ENCODE measurements at regions not wholly inside any gene's neighbourhood (a gene's known extent, or its start where the extent isn't known, plus 50 kb on each side); places are given as distances from the start of the nearest gene placed in this dataset.

GRCh38 chr2:48178611-48179010, 135.9 kb upstream of the FOXN2 start:
- TF ChIP-seq TCF7L2 (IDR thresholded peaks at IDR 0.05; ENCODE audit: borderline replicate concordance, extremely low read depth, insufficient read depth, insufficient read length) (no peak), SRF (IDR thresholded peaks at IDR 0.05; ENCODE audit: low read depth) (no peak), FOSL1 (IDR thresholded peaks at IDR 0.05; ENCODE audit: low read depth) (no peak), CEBPB (IDR thresholded peaks at IDR 0.05; ENCODE audit: low read depth) (no peak), POLR2A (IDR thresholded peaks at IDR 0.05; ENCODE audit: borderline replicate concordance, extremely low read depth, insufficient read depth, insufficient read length) (no peak), REST (IDR thresholded peaks at IDR 0.05; ENCODE audit: low read depth) (no peak), ATF3 (IDR thresholded peaks at IDR 0.05) (no peak), MAX (IDR thresholded peaks at IDR 0.05) (no peak), RAD21 (IDR thresholded peaks at IDR 0.05; ENCODE audit: low read depth) (no peak), SP1 (IDR thresholded peaks at IDR 0.05; ENCODE audit: low read depth) (no peak), CTCF (IDR thresholded peaks at IDR 0.05 in 2 of 3, conservative IDR thresholded peaks at IDR 0.05 in 1 of 3; ENCODE audit: borderline replicate concordance in 1 of 3, insufficient read depth in 1 of 3, low read depth in 2 of 3, low read length in 2 of 3) (no peak), CBX3 (IDR thresholded peaks at IDR 0.05; ENCODE audit: low read depth) (no peak), POLR2AphosphoS5 (IDR thresholded peaks at IDR 0.05; ENCODE audit: low read depth, low read length) (no peak), YY1 (IDR thresholded peaks at IDR 0.05; ENCODE audit: extremely low read depth, insufficient replicate concordance, low read depth, low read length) (no peak), EGR1 (IDR thresholded peaks at IDR 0.05; ENCODE audit: low read depth) (no peak), ELF1 (IDR thresholded peaks at IDR 0.05; ENCODE audit: borderline replicate concordance, low read depth) (no peak)
- ChIA-PET POLR2A (no interaction called here), CTCF (no interaction called here), RAD21 (ENCODE audit: low non-redundant PET in 1 of 2, low total read pairs in 2 of 2, uncharacterized antibody in 2 of 2, unreplicated experiment in 2 of 2) (no interaction called here)
- Histone ChIP-seq H3K36me3 (ENCODE audit: control insufficient read depth in 1 of 2, insufficient read depth in 2 of 2, low read length in 2 of 2) (no peaks in the 10 kb centered on the region), H3K79me2 (ENCODE audit: insufficient read depth, low read length) (no peaks in the 10 kb centered on the region), H3K27me3 (ENCODE audit: insufficient read depth, low read length) (no peaks in the 10 kb centered on the region), H4K20me1 (ENCODE audit: insufficient read depth) (no peaks in the 10 kb centered on the region), H3K4me2 (ENCODE audit: low read length) (no peak overlapping the region), H3K9ac (ENCODE audit: low read length) (no peak overlapping the region), H3K4me1 (ENCODE audit: control insufficient read depth in 1 of 2, insufficient read depth in 2 of 2, low read length in 2 of 2) (no peaks in the 10 kb centered on the region), H3K27ac (ENCODE audit: low read depth, low read length) (no peak overlapping the region), H3K9me3 (ENCODE audit: control insufficient read depth in 1 of 2, insufficient read depth in 1 of 2, low read depth in 1 of 2, low read length in 2 of 2) (no peaks in the 10 kb centered on the region), H2AFZ (ENCODE audit: low read depth, low read length, poor library complexity, severe bottlenecking) (no peak overlapping the region), H3K4me3 (replicated peaks in 1 of 2; ENCODE audit: low read depth in 1 of 2, low read length in 2 of 2) (no peak overlapping the region), H3K9me2 (ENCODE audit: insufficient read depth) (no peaks in the 10 kb centered on the region)
- DNase-seq (ENCODE audit: low read depth, low spot score) (no peak), ATAC-seq (no peak)
- intact Hi-C loops (cut with micrococcal nuclease): no loop called here
- no TSS peak for BruUV-seq (replicated peaks)
